Testis (tissue), 2 donors: ENCODE measurements at regions not wholly inside any gene's neighbourhood (a gene's known extent, or its start where the extent isn't known, plus 50 kb on each side); places are given as distances from the start of the nearest gene placed in this dataset.

Experiments
- POLR2A ChIP-seq: fragments of 450-650 bp; IDR thresholded peaks from one replicate; pipeline ENCODE4 v1.6.1; 2017; ENCODE audit warnings: antibody characterized with exemption, mild to moderate bottlenecking, moderate library complexity
- TF ChIP-seq, protein P1 (sequence below), 3 experiments: fragments of 450-650 bp in 2 of 3; fragments of 200-600 bp in 1 of 3; sonication (generic) in 1 of 3; IDR thresholded peaks; one replicate each; pipeline ENCODE4 v1.5.1; 2016 to 2019; ENCODE audit warnings: antibody characterized with exemption in 3 of 3, mild to moderate bottlenecking in 2 of 3, moderate library complexity in 1 of 3

DNA sequence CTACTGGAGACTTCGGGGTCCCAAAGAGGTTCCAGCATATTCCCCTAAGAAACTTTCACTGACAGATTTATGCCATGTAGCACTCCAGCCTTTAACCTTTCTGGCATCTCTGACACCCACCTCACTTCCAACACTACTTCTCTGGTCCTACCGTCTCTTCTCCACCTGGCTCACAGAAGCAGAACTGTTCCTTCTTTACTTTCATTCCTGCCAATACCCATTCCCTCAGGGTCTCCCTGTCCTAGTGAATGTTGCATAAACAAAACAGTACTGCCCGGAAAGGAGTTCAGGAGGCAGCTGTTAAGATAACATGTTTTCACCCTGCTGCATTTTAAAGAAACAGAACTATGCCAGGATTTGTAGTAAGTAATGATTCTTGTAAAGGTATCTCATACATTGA is 136.0 kb upstream of the MIR17HG start:
- TF ChIP-seq POLR2A, result no peak
- TF ChIP-seq, protein P1, sequence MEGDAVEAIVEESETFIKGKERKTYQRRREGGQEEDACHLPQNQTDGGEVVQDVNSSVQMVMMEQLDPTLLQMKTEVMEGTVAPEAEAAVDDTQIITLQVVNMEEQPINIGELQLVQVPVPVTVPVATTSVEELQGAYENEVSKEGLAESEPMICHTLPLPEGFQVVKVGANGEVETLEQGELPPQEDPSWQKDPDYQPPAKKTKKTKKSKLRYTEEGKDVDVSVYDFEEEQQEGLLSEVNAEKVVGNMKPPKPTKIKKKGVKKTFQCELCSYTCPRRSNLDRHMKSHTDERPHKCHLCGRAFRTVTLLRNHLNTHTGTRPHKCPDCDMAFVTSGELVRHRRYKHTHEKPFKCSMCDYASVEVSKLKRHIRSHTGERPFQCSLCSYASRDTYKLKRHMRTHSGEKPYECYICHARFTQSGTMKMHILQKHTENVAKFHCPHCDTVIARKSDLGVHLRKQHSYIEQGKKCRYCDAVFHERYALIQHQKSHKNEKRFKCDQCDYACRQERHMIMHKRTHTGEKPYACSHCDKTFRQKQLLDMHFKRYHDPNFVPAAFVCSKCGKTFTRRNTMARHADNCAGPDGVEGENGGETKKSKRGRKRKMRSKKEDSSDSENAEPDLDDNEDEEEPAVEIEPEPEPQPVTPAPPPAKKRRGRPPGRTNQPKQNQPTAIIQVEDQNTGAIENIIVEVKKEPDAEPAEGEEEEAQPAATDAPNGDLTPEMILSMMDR (IDR thresholded peaks at IDR 0.05), result no peak
